GM18499 (cell line): ENCODE measurements at regions not wholly inside any gene's neighbourhood (a gene's known extent, or its start where the extent isn't known, plus 50 kb on each side); places are given as distances from the start of the nearest gene placed in this dataset.

Source experiments
- ATAC-seq: cut with Tn5 transposase; IDR thresholded peaks from one replicate; pipeline ENCODE4 v1.9.1; 2021; ENCODE audit warnings: moderate number of reproducible peaks; ENCODE audit not compliant: insufficient read depth, unreplicated experiment

- no peak for ATAC-seq
These were observed 295.0 kb upstream of the RTL1 start for GRCh38 chr14:101198398-101199027.

DNA sequence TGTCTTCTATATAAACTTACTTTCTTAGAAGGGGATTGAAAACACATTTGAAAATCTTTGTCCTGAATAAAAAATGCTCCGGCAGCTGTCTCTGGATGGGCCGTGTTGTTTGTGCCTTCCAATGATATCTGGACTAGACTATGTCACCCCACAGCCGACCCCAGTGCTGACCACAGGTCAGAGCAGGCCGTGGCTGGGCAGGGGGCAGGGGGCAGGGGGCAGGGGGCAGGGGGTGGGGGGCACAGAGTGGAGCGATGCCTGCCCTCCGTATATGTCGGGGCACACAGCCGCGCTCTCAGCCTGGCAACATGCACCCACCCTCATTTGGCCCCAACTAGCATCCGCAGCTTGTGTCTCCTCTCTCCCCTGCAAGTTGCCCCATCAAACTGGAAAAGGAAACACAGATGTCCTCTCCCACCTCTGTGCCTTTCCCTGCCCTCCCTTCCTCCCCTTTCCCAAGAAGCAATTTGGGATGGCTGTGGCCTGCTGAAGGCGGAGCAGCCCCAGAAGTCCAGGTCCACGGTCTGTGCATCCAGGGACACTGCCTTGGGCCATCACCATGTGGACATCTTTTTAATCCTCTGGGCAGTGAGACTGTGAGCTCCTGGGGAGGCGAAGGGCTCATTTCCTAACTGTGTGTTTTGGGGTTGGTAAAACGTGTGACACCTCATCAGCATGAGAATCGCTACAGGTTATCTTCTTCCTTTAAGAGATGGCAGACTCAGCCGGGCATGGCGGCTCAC is 295.7 kb upstream of the RTL1 start:
- ATAC-seq = no peak

DNA sequence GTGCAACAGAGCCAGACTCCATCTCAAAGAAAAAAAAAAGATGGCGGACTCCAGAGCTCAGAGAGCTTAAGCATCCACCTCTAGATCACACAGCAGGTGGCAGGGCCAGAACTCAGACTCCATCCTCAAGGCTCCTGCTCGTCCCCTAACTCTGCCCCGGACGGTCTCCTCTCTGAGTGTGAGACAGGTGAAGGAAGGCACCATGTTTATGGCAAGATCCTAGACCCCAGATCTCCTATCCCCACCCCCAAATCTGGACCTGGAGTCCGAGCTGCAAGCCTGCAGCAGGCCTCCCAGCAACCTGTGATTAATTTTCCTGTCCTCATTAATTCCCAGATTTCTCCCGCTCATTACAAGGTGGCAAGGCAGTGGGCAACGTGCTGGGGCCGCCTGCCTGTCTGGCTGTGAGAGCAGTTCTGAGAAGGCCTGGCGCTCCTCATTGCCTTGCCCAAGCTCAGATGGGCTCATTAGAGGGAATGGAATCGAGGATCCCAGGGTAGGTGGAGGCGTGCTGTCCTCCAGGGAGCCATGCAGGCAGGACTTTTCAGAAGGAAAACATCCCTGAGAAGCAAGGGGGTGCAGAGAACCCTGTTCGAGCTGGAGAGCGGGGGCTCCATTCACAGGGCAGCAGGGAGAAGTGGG is 296.6 kb upstream of the RTL1 start:
- ATAC-seq = no peak

- no peak for ATAC-seq
These were observed 297.4 kb upstream of the RTL1 start for GRCh38 chr14:101200650-101201516.

- ATAC-seq = no peak
These were observed 298.1 kb upstream of the RTL1 start for GRCh38 chr14:101201535-101202151.

DNA sequence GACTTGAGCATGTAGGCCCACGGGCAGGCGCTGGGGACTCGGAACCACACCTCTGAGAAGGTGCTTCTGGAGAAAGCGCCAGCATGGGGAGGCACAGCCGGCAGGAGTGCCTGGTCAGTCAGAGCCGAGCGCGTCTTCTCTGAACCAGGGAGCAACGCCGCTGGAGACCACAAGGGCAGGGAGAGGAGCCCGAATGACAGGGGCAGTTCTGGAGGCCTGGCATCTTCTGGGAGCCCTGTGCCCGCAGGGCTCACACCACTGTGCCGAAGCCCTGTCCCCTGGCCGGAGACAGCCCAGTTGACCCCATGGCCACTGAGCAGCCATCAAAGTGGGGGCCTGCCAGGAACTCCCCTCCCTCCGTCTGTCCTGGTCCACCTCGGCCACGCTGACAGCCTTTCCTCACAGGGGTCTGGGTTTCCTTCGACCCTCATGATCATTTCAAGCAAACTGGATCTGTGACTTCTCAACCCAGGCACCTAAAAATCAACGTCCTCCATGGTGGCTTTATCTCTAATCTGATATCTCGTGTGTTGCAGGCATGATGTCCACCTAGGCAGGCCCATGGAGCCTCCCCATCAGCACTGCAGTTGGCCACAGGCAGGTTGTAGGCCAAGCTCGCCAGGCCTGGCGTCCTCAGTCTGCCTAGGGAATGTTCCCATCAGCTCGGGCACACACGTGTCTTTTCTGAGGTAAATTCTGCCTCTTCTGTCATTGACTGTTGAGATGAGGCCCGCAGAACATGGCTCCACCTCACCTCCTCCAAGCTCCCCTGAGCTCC is 299.3 kb upstream of the RTL1 start:
- ATAC-seq = no peak

DNA sequence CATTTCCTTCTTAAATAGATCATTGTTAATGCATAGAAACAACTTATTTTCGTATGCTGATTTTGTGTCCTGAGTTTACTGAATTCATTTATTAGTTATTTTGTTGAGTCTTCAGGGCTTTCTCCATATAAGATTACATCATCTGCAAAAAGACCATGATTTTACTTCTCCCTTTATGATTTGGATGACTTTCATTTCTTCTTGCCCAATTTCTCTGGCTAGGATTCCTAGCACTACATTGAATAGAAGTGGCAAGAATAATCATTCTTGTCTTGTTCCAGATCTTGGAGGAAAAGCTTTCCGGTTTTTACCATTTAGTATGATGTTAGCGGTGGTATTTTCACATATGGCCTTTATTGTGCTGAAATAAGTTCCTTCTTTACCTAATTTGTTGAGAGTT is 303.0 kb upstream of the RTL1 start:
- no peak for ATAC-seq

DNA sequence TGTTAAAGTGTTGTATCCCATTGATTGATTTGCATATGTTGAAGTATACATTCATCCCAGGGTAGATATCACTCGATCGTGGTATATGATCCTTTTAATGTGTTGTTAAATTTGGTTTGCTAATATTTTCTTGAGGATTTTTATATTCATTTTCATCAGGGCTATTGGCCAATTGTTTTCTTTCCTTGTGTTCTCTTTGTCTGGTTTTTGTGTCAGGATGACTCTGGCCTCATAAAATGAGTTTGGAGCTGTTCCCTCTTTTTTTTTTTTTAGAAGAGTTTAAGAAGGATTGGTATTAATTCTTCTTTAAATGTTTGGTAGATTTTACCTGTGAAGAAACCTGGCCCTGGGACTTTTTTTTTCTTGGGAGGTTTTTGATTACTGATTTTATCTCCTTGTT is 303.5 kb upstream of the RTL1 start:
- ATAC-seq = no peak

- ATAC-seq = no peak
These were observed 304.4 kb upstream of the RTL1 start for GRCh38 chr14:101207897-101208296.

GRCh38 chr14:101209594-101209993 is 306.1 kb upstream of the RTL1 start:
- no peak for ATAC-seq

GRCh38 chr14:101215266-101215665 is 311.7 kb upstream of the RTL1 start:
- ATAC-seq = no peak

DNA sequence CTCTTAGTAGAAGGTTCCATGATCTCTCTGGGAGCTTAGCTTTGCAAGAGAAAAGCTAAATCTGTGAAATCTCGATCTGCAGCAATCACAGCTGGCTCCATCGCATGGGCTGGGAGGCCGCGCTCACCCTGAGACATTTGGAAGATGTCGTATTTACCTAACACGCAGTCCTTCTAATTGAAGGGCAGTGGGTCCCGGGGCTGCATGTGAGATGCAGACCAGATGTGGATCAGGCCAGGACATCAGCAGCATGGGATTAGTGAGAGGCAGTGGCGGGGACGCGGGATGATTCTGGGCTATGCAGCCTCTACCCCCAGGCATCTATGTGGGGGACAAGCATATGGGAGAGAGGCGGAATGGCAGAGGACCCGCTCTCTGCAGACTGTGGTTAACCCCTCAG is 312.4 kb upstream of the RTL1 start:
- ATAC-seq = no peak

DNA sequence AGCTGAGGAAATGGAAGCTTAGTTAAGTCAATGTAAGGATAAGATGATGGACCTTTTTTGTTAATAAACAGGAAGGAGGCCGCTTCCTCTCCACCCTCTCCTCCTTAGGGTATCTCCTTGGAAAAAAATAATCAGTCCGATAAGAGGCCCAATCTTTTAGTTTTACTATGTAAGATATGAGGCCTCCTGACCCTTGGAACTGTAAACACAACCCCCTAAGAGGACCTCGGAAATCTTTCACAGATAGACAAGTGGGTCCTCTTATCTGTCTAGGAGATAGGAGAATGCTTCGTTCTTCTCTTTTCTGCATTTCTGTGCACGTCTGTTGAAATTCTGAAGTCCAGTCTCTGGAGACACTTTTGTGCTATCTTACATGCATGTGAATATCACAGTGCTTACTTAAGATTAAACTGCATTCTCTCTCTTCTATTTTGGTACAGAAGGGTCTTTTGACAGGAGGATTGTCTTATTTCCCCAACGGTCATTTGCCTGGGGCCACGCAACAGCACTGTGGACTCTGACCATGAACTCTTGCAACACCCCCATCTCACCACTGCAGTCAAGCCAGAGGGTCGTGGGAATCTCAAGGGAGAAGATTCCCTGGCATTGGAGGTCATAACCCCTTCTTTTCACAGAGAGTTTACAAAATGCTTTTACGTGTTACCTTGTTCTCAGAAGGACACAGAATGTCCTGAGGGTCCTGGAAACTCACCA is 313.0 kb upstream of the RTL1 start:
- ATAC-seq = no peak

DNA sequence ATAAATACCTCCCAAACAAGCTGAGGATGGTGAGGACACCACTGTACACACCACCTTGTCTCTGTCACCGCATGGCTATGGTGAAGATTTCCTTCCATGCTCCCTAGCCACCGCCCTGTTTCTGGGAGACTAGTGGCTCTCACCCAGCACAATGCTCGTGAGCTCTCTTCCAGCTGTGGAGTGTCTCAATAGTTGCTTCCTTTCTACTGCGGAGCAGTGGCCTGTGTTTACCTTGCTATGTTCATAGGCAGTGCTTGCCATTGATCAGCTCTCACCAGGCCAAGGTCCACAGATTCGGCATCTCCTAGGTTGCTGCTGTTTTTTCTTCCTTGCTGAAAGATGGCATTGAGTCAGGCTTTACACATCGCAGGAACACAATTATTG is 313.6 kb upstream of the RTL1 start:
- no peak for ATAC-seq

GRCh38 chr14:101217616-101218371 is 314.3 kb upstream of the RTL1 start:
- ATAC-seq = no peak

DNA sequence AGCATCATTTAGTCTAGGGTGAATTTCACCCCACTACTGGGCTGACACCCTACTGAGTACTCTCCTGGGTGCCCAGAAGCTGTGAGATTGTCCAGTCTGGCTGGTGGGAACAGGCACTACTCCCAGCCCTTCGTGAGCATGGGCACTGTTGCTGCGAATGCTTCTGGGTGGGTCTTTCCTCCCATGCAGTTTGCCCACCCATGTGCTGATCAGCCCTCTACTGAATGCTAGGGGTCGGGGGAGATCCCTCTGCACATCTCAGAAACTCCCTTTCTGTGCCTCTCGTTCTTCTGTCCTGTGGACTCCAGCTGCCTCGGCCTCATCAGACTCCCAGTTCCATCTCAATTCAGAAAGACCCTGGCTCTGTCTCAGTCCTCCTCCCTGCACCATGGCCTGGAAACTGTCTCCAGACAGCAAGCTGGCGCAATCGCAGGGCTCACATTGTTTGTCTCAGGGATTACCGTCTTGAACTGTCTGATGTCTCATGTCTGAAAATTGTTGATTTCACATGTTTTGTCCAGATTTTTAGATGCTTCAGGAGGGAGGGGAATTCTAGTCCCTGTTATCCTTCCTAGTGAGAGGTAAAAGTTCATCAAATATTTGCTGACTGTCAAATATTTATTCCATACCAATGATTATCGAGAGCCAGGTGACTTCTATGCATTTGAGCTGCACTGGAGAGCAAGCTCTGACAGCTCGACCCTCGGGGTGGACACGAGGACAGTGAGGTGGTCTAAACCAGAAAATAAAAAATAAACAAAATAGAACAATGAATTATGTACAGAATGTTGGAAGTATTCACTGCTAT is 316.6 kb upstream of the RTL1 start:
- no peak for ATAC-seq

GRCh38 chr14:101220921-101221510 is 317.5 kb upstream of the RTL1 start:
- no peak for ATAC-seq
